Neutrophil (primary cell): ENCODE measurements at regions not wholly inside any gene's neighbourhood (a gene's known extent, or its start where the extent isn't known, plus 50 kb on each side); places are given as distances from the start of the nearest gene placed in this dataset.

ENCODE experiments used
- H3K27ac ChIP-seq: fragments of 200-600 bp; sonication (generic); 2 replicates; pipeline ENCODE4 v1.5.1; 2016; ENCODE audit warnings: mild to moderate bottlenecking, moderate library complexity
- H3K27me3 ChIP-seq: fragments of 200-600 bp; sonication (generic); 2 replicates; pipeline ENCODE4 v1.6.0; 2016; ENCODE audit warnings: mild to moderate bottlenecking
- H3K36me3 ChIP-seq: fragments of 200-600 bp; sonication (generic); 2 replicates; pipeline ENCODE4 v1.5.1; 2017
- H3K4me1 ChIP-seq, 2 experiments: fragments of 200-600 bp in 1 of 2; sonication (generic) in 1 of 2; 1 replicate in 1 of 2; 2 replicates in 1 of 2; pipeline versions ENCODE4 v1.5.1 to v1.6.1; 2013 to 2016; ENCODE audit warnings: low read depth in 1 of 2, low read length in 1 of 2, mild to moderate bottlenecking in 1 of 2, moderate library complexity in 1 of 2; ENCODE audit not compliant: control insufficient read depth in 1 of 2, insufficient read depth in 1 of 2
- H3K4me3 ChIP-seq, 2 experiments: fragments of 200-600 bp in 1 of 2; sonication (generic) in 1 of 2; 1 replicate in 1 of 2; 2 replicates in 1 of 2; pipeline ENCODE4 v1.5.1; 2013 to 2016; ENCODE audit warnings: low read depth in 1 of 2, low read length in 1 of 2, mild to moderate bottlenecking in 1 of 2, moderate library complexity in 1 of 2
- H3K9me3 ChIP-seq: fragments of 200-600 bp; sonication (generic); 2 replicates; pipeline ENCODE4 v1.5.1; 2016
- CTCF ChIP-seq: fragments of 200-600 bp; sonication (generic); IDR thresholded peaks from 2 replicates; pipeline ENCODE4 v1.5.1; 2016; ENCODE audit warnings: antibody characterized with exemption

GRCh38 chr16:60902114-60902513 is 1134.1 kb downstream of the CDH8 start:
- Histone ChIP-seq H3K27ac (no peak overlapping the region), H3K4me3 (no peak overlapping the region), H3K4me1 (no peaks in the 10 kb centered on the region), H3K27me3 (no peaks in the 10 kb centered on the region), H3K9me3 (no peaks in the 10 kb centered on the region), H3K36me3 (no peaks in the 10 kb centered on the region)
- no peak for TF ChIP-seq CTCF

DNA sequence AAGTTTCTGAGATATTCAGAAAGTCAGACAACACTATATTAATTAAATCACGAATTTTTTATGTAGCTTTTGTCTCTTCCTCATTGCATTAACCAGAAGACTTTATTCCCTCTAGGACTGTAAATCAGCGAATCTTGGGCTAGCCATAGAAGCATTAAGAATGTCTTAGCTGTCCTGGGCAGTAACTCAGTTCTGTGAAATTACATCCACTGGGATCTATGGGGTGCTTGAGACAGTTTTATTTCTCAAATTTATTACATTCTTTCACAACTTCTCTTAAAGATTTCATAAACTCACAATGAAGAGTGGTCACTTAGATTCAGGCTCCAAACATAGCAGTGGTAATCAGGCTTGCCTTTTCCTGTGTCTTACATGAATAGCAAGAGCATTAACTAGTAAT is 1153.4 kb downstream of the CDH8 start:
- no peaks in the 10 kb centered on the region for H3K27me3 ChIP-seq

GRCh38 chr16:60852635-60853034 is 1183.6 kb downstream of the CDH8 start:
- TF ChIP-seq CTCF, result no peak
- no peaks in the 10 kb centered on the region for H3K27me3 ChIP-seq
- no peak overlapping the region for H3K27ac ChIP-seq
- H3K4me3 ChIP-seq, result no peak overlapping the region
- no peaks in the 10 kb centered on the region for H3K36me3 ChIP-seq
- H3K4me1 ChIP-seq, result no peaks in the 10 kb centered on the region
- H3K9me3 ChIP-seq, result no peaks in the 10 kb centered on the region

More for the DNA sequence above, 1153.4 kb downstream of the CDH8 start:
- no peak for TF ChIP-seq CTCF
- H3K9me3 ChIP-seq, result no peaks in the 10 kb centered on the region
- H3K27ac ChIP-seq, result no peak overlapping the region
- H3K36me3 ChIP-seq, result no peaks in the 10 kb centered on the region
- no peaks in the 10 kb centered on the region for H3K4me1 ChIP-seq
- no peak overlapping the region for H3K4me3 ChIP-seq

DNA sequence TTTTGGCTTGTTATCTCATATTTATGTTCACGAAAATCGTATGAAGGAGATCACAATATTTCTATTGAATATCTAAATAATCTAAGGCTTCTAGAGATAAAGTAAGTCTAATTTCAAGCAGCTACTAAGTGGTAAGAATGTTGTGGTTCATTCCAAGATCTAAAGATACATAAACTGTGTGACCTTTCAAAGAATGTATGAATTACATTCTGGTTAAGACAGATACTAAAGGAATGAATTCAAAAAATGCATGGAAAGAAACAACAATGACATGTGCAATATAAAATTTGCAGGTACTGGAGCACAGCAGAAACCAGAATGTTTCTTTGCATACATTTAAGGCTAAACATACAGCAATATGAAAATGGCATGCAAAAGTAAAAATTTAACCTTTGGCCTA is 1214.6 kb downstream of the CDH8 start:
- TF ChIP-seq CTCF, result no peak
- no peak overlapping the region for H3K27ac ChIP-seq
- H3K36me3 ChIP-seq, result no peaks in the 10 kb centered on the region
- H3K4me3 ChIP-seq, result no peak overlapping the region
- H3K9me3 ChIP-seq, result no peaks in the 10 kb centered on the region
- no peaks in the 10 kb centered on the region for H3K27me3 ChIP-seq
- H3K4me1 ChIP-seq, result no peaks in the 10 kb centered on the region

DNA sequence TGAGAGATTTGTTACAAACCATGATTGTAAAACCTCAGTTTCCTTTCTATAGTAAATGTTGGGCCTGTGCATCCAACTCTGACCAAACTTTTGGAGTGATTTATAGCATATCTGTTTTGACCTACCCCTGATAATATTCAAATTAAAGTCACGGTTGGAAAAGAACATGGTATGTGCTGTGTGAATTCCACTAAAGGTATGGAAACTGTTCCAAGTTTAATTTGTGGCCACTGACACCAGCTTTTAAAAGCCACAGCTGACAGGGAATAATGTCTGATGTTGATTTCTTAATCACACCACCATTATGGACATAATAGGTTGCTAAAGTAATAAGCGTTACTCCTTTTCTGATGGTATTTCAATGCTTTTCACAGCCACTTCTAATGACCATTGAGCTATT is 1215.9 kb downstream of the CDH8 start:
- H3K36me3 ChIP-seq, result no peaks in the 10 kb centered on the region
- no peaks in the 10 kb centered on the region for H3K9me3 ChIP-seq
- no peak overlapping the region for H3K4me3 ChIP-seq
- TF ChIP-seq CTCF, result no peak
- H3K27ac ChIP-seq, result no peak overlapping the region
- no peaks in the 10 kb centered on the region for H3K4me1 ChIP-seq
- H3K27me3 ChIP-seq, result no peaks in the 10 kb centered on the region

DNA sequence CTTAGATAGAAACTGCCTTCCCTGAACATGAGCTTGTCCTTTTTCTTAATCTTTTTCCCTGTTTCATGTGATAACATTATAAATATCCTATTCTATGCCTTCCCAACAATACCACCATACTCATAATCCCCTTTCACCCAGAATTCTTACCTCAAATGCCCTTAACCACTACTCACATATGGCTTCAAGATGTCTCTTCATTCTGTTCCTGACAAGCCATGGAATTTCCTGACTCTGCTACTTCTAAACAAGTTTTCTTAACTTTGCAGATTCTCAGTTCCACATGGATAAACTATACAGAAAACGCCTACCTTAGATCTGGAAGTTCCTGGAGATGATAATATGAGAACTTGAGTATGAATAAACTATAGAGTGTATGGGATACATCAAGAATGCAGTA is 1217.8 kb downstream of the CDH8 start:
- Histone ChIP-seq H3K27ac (no peak overlapping the region), H3K36me3 (no peaks in the 10 kb centered on the region), H3K9me3 (no peaks in the 10 kb centered on the region), H3K27me3 (no peaks in the 10 kb centered on the region), H3K4me3 (no peak overlapping the region), H3K4me1 (no peaks in the 10 kb centered on the region)
- TF ChIP-seq CTCF, result no peak
